Gastrocnemius medialis (tissue), 4 donors: ENCODE measurements at regions not wholly inside any gene's neighbourhood (a gene's known extent, or its start where the extent isn't known, plus 50 kb on each side); places are given as distances from the start of the nearest gene placed in this dataset.

ENCODE experiments used
- ATAC-seq, 2 donors: fragments of 150-250 bp; one replicate each; pipeline ENCODE4 v1.9.1; 2016
- DNase-seq, 2 donors: peaks; one replicate each; pipeline ENCODE4 v3.0.0-alpha.2; 2019
- H3K27ac ChIP-seq, 4 donors: fragments of 200-600 bp; sonication (generic); 1 replicate in 1 of 4; 2 replicates in 3 of 4; pipeline ENCODE4 v1.5.1; 2016 to 2018; ENCODE audit warnings: mild to moderate bottlenecking in 2 of 4, moderate library complexity in 1 of 4
- H3K27me3 ChIP-seq, 3 donors: fragments of 200-600 bp; sonication (generic) in 2 of 3; 1 replicate in 1 of 3; 2 replicates in 2 of 3; pipeline versions ENCODE4 v1.5.1 to v1.6.0; 2016 to 2019; ENCODE audit warnings: mild to moderate bottlenecking in 1 of 3, moderate library complexity in 1 of 3
- H3K36me3 ChIP-seq, 2 donors: fragments of 200-600 bp; sonication (generic) in 1 of 2; one replicate each; pipeline ENCODE4 v1.5.1; 2017 to 2018
- H3K4me1 ChIP-seq, 2 donors: fragments of 200-600 bp; sonication (generic) in 1 of 2; one replicate each; pipeline ENCODE4 v1.5.1; 2016 to 2017; ENCODE audit warnings: mild to moderate bottlenecking in 2 of 2
- H3K4me3 ChIP-seq, 4 donors: fragments of 200-600 bp; sonication (generic) in 3 of 4; 1 replicate in 1 of 4; 2 replicates in 3 of 4; pipeline ENCODE4 v1.5.1; 2016 to 2019; ENCODE audit warnings: mild to moderate bottlenecking in 2 of 4
- H3K9me3 ChIP-seq, 3 donors: fragments of 200-600 bp; sonication (generic) in 2 of 3; 1 replicate in 1 of 3; 2 replicates in 2 of 3; pipeline ENCODE4 v1.5.1; 2016 to 2019
- POLR2A ChIP-seq, 2 donors: fragments of 450-650 bp; IDR thresholded peaks; one replicate each; pipeline ENCODE4 v1.6.1; 2017; ENCODE audit warnings: antibody characterized with exemption in 2 of 2, mild to moderate bottlenecking in 2 of 2, moderate library complexity in 2 of 2
- in situ Hi-C, 4 donors: fragments of 200-750 bp; cut with MboI; loops; one replicate each; pipeline versions ENCODE4 v1.15.0 to v1.8.0; 2017; ENCODE audit warnings: low sequenced_read_pairs in 4 of 4
- intact Hi-C: fragments of 100-400 bp; cut with DNase I; formaldehyde crosslinking; loops from one replicate; pipeline ENCODE4 v1.15.1; 2023; ENCODE audit warnings: low total_unique reads
- TF ChIP-seq, protein P1 (sequence below), 5 experiments: fragments of 450-650 bp in 3 of 5; fragments of 200-600 bp in 2 of 5; sonication (generic) in 2 of 5; IDR thresholded peaks in 4 of 5; conservative IDR thresholded peaks in 1 of 5; 1 replicate in 4 of 5; 2 replicates in 1 of 5; pipeline ENCODE4 v1.5.1; 2016 to 2019; ENCODE audit warnings: antibody characterized with exemption in 5 of 5, mild to moderate bottlenecking in 3 of 5, moderate library complexity in 3 of 5

DNA sequence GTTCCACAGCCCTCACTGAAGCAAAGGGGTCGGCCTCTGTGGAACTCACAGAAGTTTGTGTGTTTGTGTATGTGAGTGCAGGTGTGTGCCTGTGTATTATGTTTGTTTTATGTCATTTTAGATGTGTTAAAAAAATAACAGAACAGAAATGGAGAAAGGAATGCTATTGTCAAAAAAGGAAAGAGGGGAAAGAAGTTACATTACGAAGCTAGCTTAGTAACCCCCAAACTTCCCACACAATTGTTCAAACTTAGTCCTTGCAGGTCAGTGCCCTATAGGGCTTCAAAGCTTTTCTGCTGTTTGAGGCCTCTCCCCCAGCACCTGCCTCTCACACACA is 1505.6 kb upstream of the SLC10A2 start:
- Histone ChIP-seq H3K4me1 (peaks cover 6 to 13% of the 10 kb centered on the region in 2 donors), H3K27me3 (no peaks in the 10 kb centered on the region), H3K9me3 (no peaks in the 10 kb centered on the region), H3K27ac (no peak overlapping the region), H3K4me3 (no peak overlapping the region), H3K36me3 (no peaks in the 10 kb centered on the region)
- TF ChIP-seq, protein P1, sequence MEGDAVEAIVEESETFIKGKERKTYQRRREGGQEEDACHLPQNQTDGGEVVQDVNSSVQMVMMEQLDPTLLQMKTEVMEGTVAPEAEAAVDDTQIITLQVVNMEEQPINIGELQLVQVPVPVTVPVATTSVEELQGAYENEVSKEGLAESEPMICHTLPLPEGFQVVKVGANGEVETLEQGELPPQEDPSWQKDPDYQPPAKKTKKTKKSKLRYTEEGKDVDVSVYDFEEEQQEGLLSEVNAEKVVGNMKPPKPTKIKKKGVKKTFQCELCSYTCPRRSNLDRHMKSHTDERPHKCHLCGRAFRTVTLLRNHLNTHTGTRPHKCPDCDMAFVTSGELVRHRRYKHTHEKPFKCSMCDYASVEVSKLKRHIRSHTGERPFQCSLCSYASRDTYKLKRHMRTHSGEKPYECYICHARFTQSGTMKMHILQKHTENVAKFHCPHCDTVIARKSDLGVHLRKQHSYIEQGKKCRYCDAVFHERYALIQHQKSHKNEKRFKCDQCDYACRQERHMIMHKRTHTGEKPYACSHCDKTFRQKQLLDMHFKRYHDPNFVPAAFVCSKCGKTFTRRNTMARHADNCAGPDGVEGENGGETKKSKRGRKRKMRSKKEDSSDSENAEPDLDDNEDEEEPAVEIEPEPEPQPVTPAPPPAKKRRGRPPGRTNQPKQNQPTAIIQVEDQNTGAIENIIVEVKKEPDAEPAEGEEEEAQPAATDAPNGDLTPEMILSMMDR (IDR thresholded peaks at IDR 0.05 in 4 of 5, conservative IDR thresholded peaks at IDR 0.05 in 1 of 5): peak in 1 of 5 experiments; percentile 12
- TF ChIP-seq POLR2A (IDR thresholded peaks at IDR 0.05): no peak
- no peak for DNase-seq
- intact Hi-C loops (loop anchor here (2.0 to 5.0 kb wide), 2 partner anchors 610 to 1961 kb away; no protein-coding TSS in a partner anchor), in situ Hi-C loops (loop anchor here in 1 of 4 donors (25.0 kb wide), 1 partner anchor 1965 kb away; the partner anchor contains the start of gene EFNB2)
- ATAC-seq: no peak

GRCh38 chr13:104571161-104571892 is 1505.1 kb upstream of the SLC10A2 start:
- Histone ChIP-seq H3K4me1 (peaks cover 6 to 13% of the 10 kb centered on the region in 2 donors), H3K27ac (peak overlapping the region in 2 of 4 donors; percentile 50 to 68), H3K36me3 (no peaks in the 10 kb centered on the region), H3K9me3 (no peaks in the 10 kb centered on the region), H3K4me3 (no peak overlapping the region), H3K27me3 (no peaks in the 10 kb centered on the region)
- intact Hi-C loops: loop anchor here (2.0 to 5.0 kb wide), 2 partner anchors 609 to 1961 kb away; no protein-coding TSS in a partner anchor
- in situ Hi-C loops: loop anchor here in 1 of 4 donors (25.0 kb wide), 1 partner anchor 1966 kb away; the partner anchor contains the start of gene EFNB2
- peak; percentile 96 for ATAC-seq
- no peak for TF ChIP-seq POLR2A (IDR thresholded peaks at IDR 0.05)
- TF ChIP-seq, protein P1 (IDR thresholded peaks at IDR 0.05 in 4 of 5, conservative IDR thresholded peaks at IDR 0.05 in 1 of 5): peak in 4 of 5 experiments; percentile 36 to 55 (median 48)
- peak; percentile 34 to 64 for DNase-seq

DNA sequence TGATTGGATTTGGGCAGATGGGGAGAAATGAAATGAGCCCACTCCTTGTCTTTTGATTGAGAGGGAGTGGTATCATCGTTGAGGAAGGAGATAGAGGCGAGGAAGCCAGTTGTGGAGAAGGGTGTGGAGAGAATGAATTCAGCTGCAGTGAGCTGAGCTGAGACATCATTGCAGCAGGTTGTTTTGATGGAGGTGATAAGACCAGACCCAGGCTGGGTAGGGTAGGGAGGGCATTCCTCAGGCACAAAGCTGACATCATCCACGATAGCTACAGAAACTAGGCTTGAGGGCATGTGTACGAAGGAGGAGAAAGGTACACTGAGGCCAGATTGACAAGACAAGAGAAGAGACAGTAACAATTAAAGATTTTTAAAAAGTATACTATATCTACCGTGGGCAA is 1500.9 kb upstream of the SLC10A2 start:
- no peak for ATAC-seq
- peaks cover 4 to 12% of the 10 kb centered on the region in 2 donors for H3K4me1 ChIP-seq
- no peak for TF ChIP-seq POLR2A (IDR thresholded peaks at IDR 0.05)
- TF ChIP-seq, protein P1 (IDR thresholded peaks at IDR 0.05 in 4 of 5, conservative IDR thresholded peaks at IDR 0.05 in 1 of 5): no peak
- in situ Hi-C loops: loop anchor here in 1 of 4 donors (25.0 kb wide), 1 partner anchor 1970 kb away; the partner anchor contains the start of gene EFNB2
- H3K27me3 ChIP-seq: no peaks in the 10 kb centered on the region
- H3K27ac ChIP-seq: no peak overlapping the region
- no peak overlapping the region for H3K4me3 ChIP-seq
- intact Hi-C loops: loop anchor here (5.0 kb wide), 1 partner anchor 685 kb away; no protein-coding TSS in a partner anchor
- H3K9me3 ChIP-seq: no peaks in the 10 kb centered on the region
- no peaks in the 10 kb centered on the region for H3K36me3 ChIP-seq
- no peak for DNase-seq

DNA sequence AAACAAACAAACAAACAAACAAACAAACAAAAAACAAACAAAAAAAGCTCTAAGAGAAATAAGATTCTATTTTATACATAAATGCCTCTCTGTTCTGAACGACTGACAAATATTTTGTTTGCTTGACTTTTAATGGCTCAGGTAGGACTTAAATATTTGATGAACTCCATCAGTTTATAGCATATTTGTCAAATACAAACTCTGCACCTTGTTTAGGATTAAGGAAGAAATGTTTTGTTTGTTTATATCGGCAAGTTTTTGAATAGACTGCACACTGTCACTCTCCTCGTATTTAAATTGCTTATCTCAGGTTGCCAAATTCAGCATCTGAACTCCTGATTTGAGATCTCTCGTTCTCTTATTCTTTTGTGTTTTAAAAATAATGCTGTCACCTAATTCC is 1499.7 kb upstream of the SLC10A2 start:
- H3K4me1 ChIP-seq: no peaks in the 10 kb centered on the region
- ATAC-seq: no peak
- no peaks in the 10 kb centered on the region for H3K9me3 ChIP-seq
- TF ChIP-seq, protein P1 (IDR thresholded peaks at IDR 0.05 in 4 of 5, conservative IDR thresholded peaks at IDR 0.05 in 1 of 5): no peak
- no peak for TF ChIP-seq POLR2A (IDR thresholded peaks at IDR 0.05)
- intact Hi-C loops (loop anchor here (5.0 kb wide), 1 partner anchor 684 kb away; no protein-coding TSS in a partner anchor), in situ Hi-C loops (loop anchor here in 1 of 4 donors (25.0 kb wide), 1 partner anchor 1971 kb away; the partner anchor contains the start of gene EFNB2)
- no peak overlapping the region for H3K27ac ChIP-seq
- H3K4me3 ChIP-seq: no peak overlapping the region
- H3K27me3 ChIP-seq: no peaks in the 10 kb centered on the region
- DNase-seq: no peak
- H3K36me3 ChIP-seq: no peaks in the 10 kb centered on the region
